MG63 (cell line): ENCODE measurements at regions not wholly inside any gene's neighbourhood (a gene's known extent, or its start where the extent isn't known, plus 50 kb on each side); places are given as distances from the start of the nearest gene placed in this dataset.
A peak's percentile ranks its signal among the peaks of the same experiment; 100 is the strongest.

Source experiments
- DNase-seq: peaks from one replicate; pipeline ENCODE4 v3.0.0-alpha.2; 2020
- H3K27me3 ChIP-seq: fragments of 250-450 bp; sonication (Bioruptor Pico); 2 replicates; pipeline ENCODE4 v1.5.1; 2020; ENCODE audit warnings: mild to moderate bottlenecking, moderate library complexity
- H3K36me3 ChIP-seq: fragments of 250-450 bp; sonication (Bioruptor Pico); 2 replicates; pipeline ENCODE4 v1.5.1; 2020; ENCODE audit warnings: mild to moderate bottlenecking, moderate library complexity
- H3K4me3 ChIP-seq: fragments of 250-450 bp; sonication (Bioruptor Pico); 2 replicates; pipeline ENCODE4 v1.5.1; 2020; ENCODE audit warnings: mild to moderate bottlenecking, moderate library complexity
- H3K9me3 ChIP-seq: fragments of 250-450 bp; sonication (Bioruptor Pico); 2 replicates; pipeline ENCODE4 v1.5.1; 2020; ENCODE audit warnings: mild to moderate bottlenecking, moderate library complexity

DNA sequence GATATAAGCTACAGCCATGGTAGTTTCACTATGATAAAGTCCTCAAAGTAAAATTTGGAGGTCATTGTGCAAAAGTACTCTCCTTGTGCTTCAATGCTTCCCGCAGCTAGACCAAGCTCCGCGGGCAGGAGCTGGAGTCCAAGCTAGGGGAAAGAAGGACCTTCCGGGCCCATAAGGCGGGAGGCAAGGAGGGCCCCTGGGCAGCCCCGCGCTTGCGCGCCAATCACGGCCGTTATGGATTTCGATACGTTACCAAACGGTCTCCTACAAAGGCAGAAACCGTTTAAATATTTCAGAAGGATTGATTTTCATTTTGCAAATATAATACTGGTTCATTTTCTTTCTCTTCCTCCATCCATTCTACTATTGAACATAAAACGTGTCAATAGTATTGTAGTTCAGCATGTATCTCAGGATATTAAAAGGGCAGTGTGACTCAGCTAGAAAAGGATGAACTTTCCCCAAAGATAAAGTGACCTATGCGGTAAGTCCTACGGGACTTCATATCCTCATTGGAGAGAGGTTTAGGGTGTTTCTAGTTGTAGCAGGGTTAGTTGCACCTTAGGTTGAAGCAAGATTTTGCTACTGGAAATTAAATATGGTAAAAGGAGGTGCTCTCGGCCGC, 128.0 kb downstream of the KIF20B start:
- 0 out of 2 replicates have a peak, but pooled peaks cover 3% of the 10 kb centered on the region for H3K9me3 ChIP-seq
- no peaks in the 10 kb centered on the region for H3K36me3 ChIP-seq
- no peak overlapping the region for H3K4me3 ChIP-seq
- no peaks in the 10 kb centered on the region for H3K27me3 ChIP-seq
- no peak for DNase-seq

DNA sequence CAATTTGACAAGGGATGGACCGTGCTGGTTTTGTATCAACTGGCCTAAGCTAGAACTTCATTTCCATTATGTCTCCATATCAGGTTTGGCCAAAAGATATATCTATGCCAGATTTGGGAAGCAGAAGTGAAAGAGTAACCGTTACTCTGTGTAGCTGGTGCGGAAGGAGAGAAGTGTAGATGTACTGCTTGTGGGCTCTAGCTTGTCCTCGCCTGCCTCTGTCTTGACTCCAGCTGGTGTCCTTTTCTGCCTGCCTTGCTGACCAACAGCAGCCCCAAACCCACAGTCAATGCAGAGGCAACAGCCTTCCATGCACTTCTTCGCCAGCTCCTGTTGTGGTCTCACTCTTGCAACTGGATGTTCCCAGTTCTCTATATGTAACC, 128.5 kb downstream of the KIF20B start:
- no peak overlapping the region for H3K4me3 ChIP-seq
- 0 out of 2 replicates have a peak, but pooled peaks cover 3% of the 10 kb centered on the region for H3K9me3 ChIP-seq
- DNase-seq, result no peak
- no peaks in the 10 kb centered on the region for H3K27me3 ChIP-seq
- no peaks in the 10 kb centered on the region for H3K36me3 ChIP-seq

DNA sequence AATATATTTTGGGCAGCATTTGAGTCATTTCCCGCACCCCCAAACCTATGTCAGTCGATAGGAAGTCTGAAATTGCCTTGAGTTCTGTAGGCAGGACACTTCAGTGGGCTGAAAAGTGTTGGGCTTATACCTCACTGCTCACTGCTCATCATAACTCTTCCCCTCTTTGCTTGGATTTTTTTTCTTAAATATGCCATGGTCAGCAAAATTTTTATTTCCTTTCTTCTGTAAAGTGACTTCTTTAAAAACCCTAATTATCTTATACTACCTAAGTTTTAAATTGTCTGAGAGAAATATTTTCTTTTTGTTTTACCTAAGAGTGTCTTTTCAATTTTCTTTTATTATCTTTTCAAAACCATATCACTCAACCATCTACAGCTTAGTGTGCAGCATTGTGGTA, 129.2 kb downstream of the KIF20B start:
- DNase-seq, result no peak
- H3K27me3 ChIP-seq, result no peaks in the 10 kb centered on the region
- no peaks in the 10 kb centered on the region for H3K36me3 ChIP-seq
- 0 out of 2 replicates have a peak, but pooled peaks cover 3% of the 10 kb centered on the region for H3K9me3 ChIP-seq
- H3K4me3 ChIP-seq, result no peak overlapping the region

DNA sequence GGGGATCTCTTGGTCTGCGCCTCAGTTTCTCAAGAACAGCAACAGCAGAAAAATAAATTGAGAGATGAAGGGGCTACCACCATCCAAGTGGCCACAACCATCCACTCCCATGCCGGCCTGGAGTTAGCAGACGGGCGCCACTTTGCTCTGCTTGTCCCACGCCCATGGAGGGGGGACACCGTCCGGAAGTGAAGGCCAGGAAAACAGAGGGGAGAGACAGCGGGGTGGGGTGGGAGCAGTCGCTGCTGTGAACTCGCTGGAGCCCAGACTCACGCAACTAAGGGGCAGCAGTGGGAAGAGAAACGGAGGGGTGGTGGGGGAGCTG, 135.4 kb downstream of the KIF20B start:
- H3K9me3 ChIP-seq, result 0 out of 2 replicates have a peak, but pooled peaks cover 3% of the 10 kb centered on the region
- no peaks in the 10 kb centered on the region for H3K36me3 ChIP-seq
- H3K27me3 ChIP-seq, result no peaks in the 10 kb centered on the region
- no peak for DNase-seq
- no peak overlapping the region for H3K4me3 ChIP-seq

DNA sequence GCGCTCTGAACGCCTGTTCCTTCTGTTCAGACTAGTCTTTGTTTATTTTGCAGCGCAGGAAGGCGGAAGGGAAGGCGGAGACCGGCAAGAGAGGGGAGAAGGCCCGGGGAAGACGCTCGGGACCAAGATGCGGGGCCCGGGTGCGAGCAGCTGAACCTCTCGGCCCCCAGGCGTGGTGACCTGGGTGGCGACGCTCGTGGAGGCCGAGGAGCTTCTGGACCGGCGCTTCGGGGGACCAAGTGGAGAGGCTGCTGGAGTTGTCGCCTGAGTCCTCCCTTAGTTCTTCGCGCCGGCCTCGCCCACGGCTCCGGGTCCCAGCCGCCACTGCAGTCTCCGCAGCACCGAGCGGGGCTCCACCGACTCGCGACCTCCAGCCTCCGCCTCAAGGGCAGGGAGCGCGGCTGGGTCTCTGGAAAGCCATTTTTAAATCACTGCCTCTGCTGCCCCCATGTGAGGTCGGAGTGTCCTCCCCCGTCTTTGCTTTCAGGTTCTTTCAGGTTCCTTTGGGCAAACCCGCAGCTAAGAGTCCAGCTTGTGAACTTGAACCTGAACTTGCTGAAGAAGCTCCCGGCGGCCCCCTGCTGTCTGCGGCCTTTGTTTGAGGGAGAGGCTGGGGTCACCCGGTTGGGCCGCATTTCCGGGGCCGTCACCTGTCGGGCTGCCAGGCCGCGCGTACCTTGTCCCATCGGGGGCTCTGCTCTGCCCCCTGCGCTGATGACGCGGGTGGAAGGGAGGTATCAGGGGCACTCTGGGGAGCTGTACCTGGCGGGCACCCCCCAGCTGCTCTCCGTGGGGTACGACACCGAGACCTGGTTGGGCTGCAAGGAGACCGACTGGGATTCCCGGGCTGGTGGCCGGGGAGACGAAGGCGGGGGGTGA, 136.0 kb downstream of the KIF20B start:
- no peaks in the 10 kb centered on the region for H3K36me3 ChIP-seq
- H3K4me3 ChIP-seq, result no peak overlapping the region
- H3K9me3 ChIP-seq, result 0 out of 2 replicates have a peak, but pooled peaks cover 3% of the 10 kb centered on the region
- no peak for DNase-seq
- H3K27me3 ChIP-seq, result no peaks in the 10 kb centered on the region

DNA sequence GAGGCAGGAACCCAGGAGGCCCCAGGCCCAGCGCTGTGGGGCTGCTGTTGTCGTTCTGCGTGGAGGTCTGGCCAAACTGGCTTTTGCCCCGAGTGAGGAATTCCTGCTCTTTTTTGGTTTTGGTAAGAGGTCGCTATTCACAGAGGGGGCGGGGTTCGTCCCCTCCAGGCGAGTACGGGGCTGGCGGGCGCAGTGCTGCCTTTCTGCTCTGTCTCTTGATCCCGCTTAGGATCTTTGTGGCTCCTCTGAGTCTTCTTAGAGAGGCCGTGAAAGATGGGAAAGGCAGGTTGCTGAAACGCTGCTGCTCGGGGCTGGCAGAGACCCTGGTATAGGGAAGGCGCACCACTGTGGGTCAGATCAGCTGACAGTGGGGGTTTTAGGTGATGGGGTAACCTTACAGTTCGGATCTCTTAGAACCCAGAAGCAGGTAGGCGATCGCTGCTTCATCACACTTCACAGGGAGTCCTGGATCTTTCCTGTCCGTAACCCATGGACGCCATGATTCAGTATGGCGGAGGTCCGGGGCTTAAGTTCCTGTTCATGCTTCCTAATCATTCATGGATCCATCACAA, 136.7 kb downstream of the KIF20B start:
- no peaks in the 10 kb centered on the region for H3K27me3 ChIP-seq
- H3K36me3 ChIP-seq, result no peaks in the 10 kb centered on the region
- H3K4me3 ChIP-seq, result no peak overlapping the region
- no peaks in the 10 kb centered on the region for H3K9me3 ChIP-seq
- DNase-seq, result no peak

DNA sequence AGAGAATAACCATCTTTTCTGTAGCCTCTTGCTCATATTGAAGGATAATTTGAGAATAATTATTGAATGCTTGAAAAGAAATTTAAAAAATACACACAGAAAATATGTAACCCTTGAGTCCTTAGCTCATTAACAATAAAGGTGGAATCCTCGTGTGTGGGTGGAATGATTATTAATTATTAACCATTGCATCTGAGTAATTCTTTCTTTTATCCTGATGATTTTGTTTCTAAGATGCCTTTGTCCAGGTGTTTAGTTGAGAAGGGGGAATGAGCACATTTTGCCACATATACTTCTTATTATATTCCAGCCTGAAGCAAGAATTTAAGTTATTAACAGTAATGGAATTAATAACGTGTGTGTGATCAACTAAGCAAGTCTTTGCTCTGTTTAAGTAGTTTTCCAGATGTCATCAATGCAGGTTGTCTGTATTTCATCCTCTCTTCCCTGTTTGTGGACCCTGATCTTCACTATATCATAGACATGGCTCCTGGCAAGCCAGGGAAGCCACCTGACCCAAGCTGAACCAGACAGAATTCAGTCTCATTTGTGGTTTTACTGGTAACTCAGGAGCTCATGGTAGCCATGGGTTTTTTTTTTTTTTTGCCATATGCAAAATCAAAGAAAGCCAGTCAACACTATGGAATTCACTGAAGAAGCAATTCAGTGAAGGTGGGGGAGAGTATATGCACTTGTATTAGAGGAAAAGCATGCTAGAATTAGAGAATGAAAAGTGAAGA, 144.3 kb downstream of the KIF20B start:
- no peaks in the 10 kb centered on the region for H3K9me3 ChIP-seq
- H3K27me3 ChIP-seq, result no peaks in the 10 kb centered on the region
- H3K36me3 ChIP-seq, result no peaks in the 10 kb centered on the region
- no peak overlapping the region for H3K4me3 ChIP-seq
- no peak for DNase-seq

DNA sequence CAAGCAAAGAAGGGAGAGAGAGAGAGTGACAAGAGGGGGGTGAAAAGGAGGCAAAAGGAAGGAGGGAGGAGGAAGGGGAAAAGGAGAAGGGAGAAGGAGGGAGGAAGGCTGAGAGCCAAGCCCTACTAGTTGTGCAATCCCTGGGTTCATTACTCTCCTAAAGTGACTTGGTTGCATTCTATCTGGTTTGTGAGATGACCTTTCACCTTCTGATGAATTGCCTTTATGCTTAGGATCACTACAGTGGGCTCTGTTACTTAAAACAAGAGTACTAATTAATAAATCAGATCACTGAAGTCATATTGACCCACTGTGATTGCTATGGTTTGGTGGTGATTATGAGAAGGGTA, 144.9 kb downstream of the KIF20B start:
- Histone ChIP-seq H3K9me3 (no peaks in the 10 kb centered on the region), H3K36me3 (no peaks in the 10 kb centered on the region), H3K4me3 (no peak overlapping the region), H3K27me3 (no peaks in the 10 kb centered on the region)
- no peak for DNase-seq

DNA sequence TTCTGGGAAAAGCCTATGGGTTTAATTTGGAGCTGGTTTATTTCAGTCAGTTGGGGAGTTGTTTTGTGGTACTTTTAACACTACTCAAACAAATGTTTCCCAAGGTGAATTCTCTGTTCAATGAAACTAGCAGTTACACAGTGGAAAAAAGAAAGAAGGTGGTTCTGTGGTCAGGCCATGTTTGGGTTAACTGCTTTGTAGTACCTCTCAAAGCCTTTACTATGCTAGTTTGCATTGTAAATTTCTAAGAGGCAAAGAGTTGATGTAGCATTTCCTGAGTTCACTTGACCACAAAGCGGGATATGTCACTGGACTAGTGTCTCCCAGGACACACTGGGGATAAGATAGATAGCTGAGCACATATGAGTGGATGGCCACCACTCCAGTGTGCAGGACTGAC, 145.4 kb downstream of the KIF20B start:
- Histone ChIP-seq H3K9me3 (no peaks in the 10 kb centered on the region), H3K27me3 (no peaks in the 10 kb centered on the region), H3K4me3 (no peak overlapping the region), H3K36me3 (no peaks in the 10 kb centered on the region)
- no peak for DNase-seq

DNA sequence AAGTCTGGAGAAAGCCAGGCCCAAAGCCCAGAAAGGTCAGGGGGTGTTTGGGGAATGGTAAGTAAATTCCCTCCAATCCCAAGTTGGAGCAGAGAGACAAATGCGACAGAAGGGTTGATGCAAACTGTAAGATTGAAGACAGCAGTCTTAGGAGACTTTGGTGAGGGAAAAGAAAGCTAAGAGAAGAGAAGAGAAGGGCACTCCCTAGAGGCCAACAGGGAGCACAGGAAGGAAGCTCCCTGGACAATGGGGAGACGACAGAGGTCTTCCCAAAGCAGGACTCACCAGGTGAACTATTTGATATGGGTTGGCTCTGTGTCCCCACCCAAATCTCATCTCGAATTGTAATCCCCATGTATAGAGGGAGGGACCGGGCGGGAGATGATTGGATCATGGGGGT, 151.5 kb downstream of the KIF20B start:
- H3K27me3 ChIP-seq, result no peaks in the 10 kb centered on the region
- no peak overlapping the region for H3K4me3 ChIP-seq
- no peak for DNase-seq
- no peaks in the 10 kb centered on the region for H3K36me3 ChIP-seq
- H3K9me3 ChIP-seq, result no peaks in the 10 kb centered on the region

DNA sequence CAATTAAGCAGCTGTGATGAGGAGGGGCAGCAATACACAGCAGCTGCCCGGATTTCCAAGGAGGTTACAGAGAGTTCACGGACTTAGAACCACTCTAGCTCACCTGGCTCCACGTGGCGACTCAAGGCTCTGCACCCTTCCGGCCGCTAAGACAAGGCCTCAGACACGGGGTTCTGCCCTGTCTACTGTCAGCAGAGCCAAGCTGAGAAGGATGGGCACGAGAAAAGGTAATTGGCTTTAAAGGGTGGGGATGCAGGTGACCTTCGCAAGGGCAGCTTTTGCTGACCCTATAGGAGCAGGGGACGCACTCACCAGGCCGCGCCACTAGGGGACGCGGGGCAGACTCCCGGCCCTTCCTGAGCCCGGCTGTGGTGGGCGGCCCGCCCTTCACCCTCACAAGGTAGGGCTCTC, 152.4 kb downstream of the KIF20B start:
- no peak overlapping the region for H3K4me3 ChIP-seq
- no peaks in the 10 kb centered on the region for H3K27me3 ChIP-seq
- no peaks in the 10 kb centered on the region for H3K36me3 ChIP-seq
- DNase-seq, result no peak
- H3K9me3 ChIP-seq, result no peaks in the 10 kb centered on the region

DNA sequence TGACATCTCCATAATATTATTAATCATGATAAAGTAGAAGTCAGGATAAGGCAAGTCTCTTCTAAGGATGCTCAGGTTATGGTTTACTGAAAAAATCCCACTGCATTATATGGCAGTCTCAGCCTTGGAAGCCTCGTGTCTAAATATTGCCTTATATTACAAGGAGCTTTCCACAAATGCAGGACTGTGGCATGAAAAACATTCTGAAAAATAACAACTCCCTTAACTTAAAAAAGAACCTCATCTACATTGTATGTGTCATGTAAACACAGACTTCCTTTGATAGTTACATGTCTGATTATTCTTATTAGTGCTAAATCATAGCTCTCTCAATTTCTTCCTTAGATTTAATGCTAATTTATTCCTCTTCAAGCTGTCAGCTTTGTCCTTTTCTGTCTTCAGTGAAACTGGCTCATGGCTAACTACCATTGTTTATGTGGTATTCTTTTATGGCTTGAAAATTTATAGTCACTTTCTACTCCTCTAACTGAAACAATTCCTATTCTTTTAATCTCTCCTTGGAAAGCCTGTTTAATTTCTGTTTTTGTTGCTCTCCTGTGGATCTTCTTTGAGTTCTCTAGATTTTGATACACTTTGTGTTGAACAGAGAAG, 156.1 kb downstream of the KIF20B start:
- H3K27me3 ChIP-seq, result no peaks in the 10 kb centered on the region
- no peak overlapping the region for H3K4me3 ChIP-seq
- H3K36me3 ChIP-seq, result no peaks in the 10 kb centered on the region
- H3K9me3 ChIP-seq, result no peaks in the 10 kb centered on the region
- DNase-seq, result no peak

DNA sequence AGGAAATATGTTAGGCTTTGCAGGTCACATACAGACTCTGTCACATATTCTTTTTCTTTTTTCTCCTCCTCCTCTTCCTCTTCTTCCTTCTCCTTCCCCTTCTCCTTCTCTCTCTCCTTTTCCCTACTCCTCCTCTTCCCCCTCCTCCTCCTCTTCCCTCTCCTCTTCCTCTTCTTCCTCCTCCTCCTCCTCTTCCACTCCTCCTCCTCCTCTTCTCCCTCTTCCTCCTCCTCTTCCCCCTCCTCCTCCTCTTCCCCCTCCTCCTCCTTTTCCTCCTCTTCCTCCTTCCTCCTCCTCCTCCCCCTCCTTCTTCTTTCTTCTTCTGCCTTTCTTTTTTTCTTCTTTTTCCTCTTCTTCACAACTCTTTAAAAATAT, 159.8 kb downstream of the KIF20B start:
- Histone ChIP-seq H3K9me3 (no peaks in the 10 kb centered on the region), H3K27me3 (no peaks in the 10 kb centered on the region), H3K4me3 (no peak overlapping the region; the same call in 1 of the 2 replicates), H3K36me3 (no peaks in the 10 kb centered on the region)
- no peak for DNase-seq

DNA sequence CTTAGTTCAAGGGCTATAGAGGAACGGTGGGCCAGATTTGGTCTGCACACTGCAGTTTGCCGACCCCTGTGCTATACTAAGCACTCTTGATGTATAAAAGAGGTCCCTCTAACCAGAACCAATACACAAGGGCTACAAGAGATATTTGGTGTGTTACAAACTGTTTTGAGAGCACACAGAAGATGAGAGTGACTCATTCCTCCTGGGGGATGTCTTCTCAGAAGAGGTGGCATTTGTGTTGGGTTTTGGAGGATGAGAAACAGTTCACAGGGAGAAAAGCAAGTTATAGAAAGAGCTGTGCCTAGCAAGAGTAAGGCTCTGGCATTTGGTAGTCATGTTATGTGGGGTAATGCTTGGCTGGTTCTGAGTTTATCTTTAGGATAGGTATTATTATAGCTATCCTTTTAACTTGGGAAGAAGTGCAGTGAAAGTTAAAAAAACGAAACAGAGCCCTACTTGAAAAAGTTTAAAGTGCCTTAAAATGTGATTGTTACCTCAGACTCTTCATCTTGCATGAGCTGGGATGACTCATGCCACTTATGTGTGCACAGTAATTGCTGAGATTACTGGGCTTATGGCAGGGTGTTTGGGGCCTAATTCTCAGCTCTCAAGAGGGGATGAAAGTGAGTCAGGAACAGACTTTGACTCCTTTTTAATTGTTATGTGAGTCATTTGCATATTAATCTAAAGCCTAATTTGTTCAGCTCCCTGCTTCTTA, 160.4 kb downstream of the KIF20B start:
- Histone ChIP-seq H3K36me3 (no peaks in the 10 kb centered on the region), H3K9me3 (no peaks in the 10 kb centered on the region), H3K4me3 (no peak overlapping the region), H3K27me3 (no peaks in the 10 kb centered on the region)
- DNase-seq, result peak; percentile 49

DNA sequence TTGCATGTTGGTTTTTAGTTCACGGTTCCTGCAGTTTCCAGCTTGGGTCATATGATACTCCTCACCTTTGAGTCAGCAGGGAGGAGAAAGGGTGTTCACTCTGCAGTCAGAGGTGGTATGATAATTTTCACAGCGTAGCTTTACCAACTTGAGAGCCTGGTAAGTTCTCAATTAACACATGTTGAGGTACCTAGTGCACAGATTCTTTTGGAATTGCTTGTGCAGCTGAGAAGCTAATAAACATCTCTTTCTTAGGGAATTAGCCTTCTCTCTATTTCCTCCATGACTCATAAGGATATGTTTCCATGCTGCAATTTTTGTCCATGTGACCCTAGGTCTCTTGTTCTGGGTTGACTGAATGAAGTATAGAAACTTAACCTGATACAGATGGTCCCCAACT, 166.6 kb downstream of the KIF20B start:
- Histone ChIP-seq H3K27me3 (peaks cover 2% of the 10 kb centered on the region; the same call in 1 of the 2 replicates), H3K9me3 (no peaks in the 10 kb centered on the region), H3K36me3 (no peaks in the 10 kb centered on the region), H3K4me3 (no peak overlapping the region)
- no peak for DNase-seq

DNA sequence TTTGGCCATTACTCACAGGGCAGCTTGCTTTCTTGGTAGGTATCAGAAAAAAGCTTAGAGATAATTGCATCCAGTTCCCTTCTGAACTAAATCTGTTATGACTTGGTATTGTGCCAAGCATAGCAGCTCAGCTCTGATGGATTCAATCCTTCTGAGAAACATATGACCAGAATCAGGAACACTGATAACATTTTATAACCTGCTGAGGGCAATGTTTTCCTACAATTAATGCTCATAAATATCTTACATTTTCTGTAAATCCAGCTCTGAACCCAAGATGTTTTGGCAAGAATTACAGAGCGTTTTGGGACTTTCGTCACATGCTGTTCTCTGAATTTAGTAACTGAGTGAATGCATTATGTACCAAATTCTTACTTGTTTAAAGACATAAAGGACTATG, 167.8 kb downstream of the KIF20B start:
- Histone ChIP-seq H3K27me3 (peaks cover 2% of the 10 kb centered on the region; the same call in 1 of the 2 replicates), H3K4me3 (no peak overlapping the region), H3K36me3 (no peaks in the 10 kb centered on the region), H3K9me3 (no peaks in the 10 kb centered on the region)
- no peak for DNase-seq
